ENCODE measurements at regions not wholly inside any gene's neighbourhood (a gene's known extent, or its start where the extent isn't known, plus 50 kb on each side); places are given as distances from the start of the nearest gene placed in this dataset.

GRCh38 chrX:42107495-42108488 is 184.4 kb upstream of the CASK start:
- no peak for DNase-seq (ENCODE audit: low read depth, low spot score)
- H3K4me3 ChIP-seq (ENCODE audit: low read length): no peak overlapping the region

- no peak overlapping the region for H3K4me3 ChIP-seq (ENCODE audit: low read length)
- no peak for DNase-seq (ENCODE audit: low read depth, low spot score)
Observed at GRCh38 chrX:42106556-42106955, 183.2 kb upstream of the CASK start.

GRCh38 chrX:42102586-42103282 is 179.4 kb upstream of the CASK start:
- DNase-seq (ENCODE audit: low read depth, low spot score): no peak
- H3K4me3 ChIP-seq (ENCODE audit: low read length): no peak overlapping the region

- DNase-seq (ENCODE audit: low read depth, low spot score): no peak
- no peak overlapping the region for H3K4me3 ChIP-seq (ENCODE audit: low read length)
Observed at GRCh38 chrX:42098900-42099299, 175.5 kb upstream of the CASK start.

- no peak overlapping the region for H3K4me3 ChIP-seq (ENCODE audit: low read length)
- DNase-seq (ENCODE audit: low read depth, low spot score): no peak
Observed at GRCh38 chrX:42097486-42097885, 174.1 kb upstream of the CASK start.

GRCh38 chrX:42096265-42096920 is 173.0 kb upstream of the CASK start:
- H3K4me3 ChIP-seq (ENCODE audit: low read length): no peak overlapping the region
- no peak for DNase-seq (ENCODE audit: low read depth, low spot score)

GRCh38 chrX:42094218-42094617 is 170.9 kb upstream of the CASK start:
- no peak for DNase-seq (ENCODE audit: low read depth, low spot score)
- H3K4me3 ChIP-seq (ENCODE audit: low read length): no peak overlapping the region

GRCh38 chrX:42093756-42094155 is 170.4 kb upstream of the CASK start:
- H3K4me3 ChIP-seq (ENCODE audit: low read length): no peak overlapping the region
- no peak for DNase-seq (ENCODE audit: low read depth, low spot score)

GRCh38 chrX:42090395-42090794 is 167.0 kb upstream of the CASK start:
- H3K4me3 ChIP-seq (ENCODE audit: low read length): no peak overlapping the region
- DNase-seq (ENCODE audit: low read depth, low spot score): no peak

- DNase-seq (ENCODE audit: low read depth, low spot score): no peak
- no peak overlapping the region for H3K4me3 ChIP-seq (ENCODE audit: low read length)
Observed at GRCh38 chrX:42089031-42089430, 165.7 kb upstream of the CASK start.

- no peak overlapping the region for H3K4me3 ChIP-seq (ENCODE audit: low read length)
- no peak for DNase-seq (ENCODE audit: low read depth, low spot score)
Observed at GRCh38 chrX:42087960-42088359, 164.6 kb upstream of the CASK start.

GRCh38 chrX:42085836-42086235 is 162.5 kb upstream of the CASK start:
- H3K4me3 ChIP-seq (ENCODE audit: low read length): no peak overlapping the region
- DNase-seq (ENCODE audit: low read depth, low spot score): no peak

GRCh38 chrX:42079968-42080367 is 156.6 kb upstream of the CASK start:
- DNase-seq (ENCODE audit: low read depth, low spot score): no peak

GRCh38 chrX:42077675-42078074 is 154.3 kb upstream of the CASK start:
- no peak overlapping the region for H3K4me3 ChIP-seq (ENCODE audit: low read length)
- no peak for DNase-seq (ENCODE audit: low read depth, low spot score)

More at GRCh38 chrX:42079968-42080367, 156.6 kb upstream of the CASK start:
- no peak overlapping the region for H3K4me3 ChIP-seq (ENCODE audit: low read length)

GRCh38 chrX:42075032-42075431 is 151.7 kb upstream of the CASK start:
- no peak overlapping the region for H3K4me3 ChIP-seq (ENCODE audit: low read length)
- DNase-seq (ENCODE audit: low read depth, low spot score): no peak

GRCh38 chrX:42073448-42073847 is 150.1 kb upstream of the CASK start:
- H3K4me3 ChIP-seq (ENCODE audit: low read length): no peak overlapping the region
- no peak for DNase-seq (ENCODE audit: low read depth, low spot score)

GRCh38 chrX:42070866-42071265 is 147.5 kb upstream of the CASK start:
- DNase-seq (ENCODE audit: low read depth, low spot score): no peak
- H3K4me3 ChIP-seq (ENCODE audit: low read length): no peak overlapping the region

- H3K4me3 ChIP-seq (ENCODE audit: low read length): no peak overlapping the region
- no peak for DNase-seq (ENCODE audit: low read depth, low spot score)
Observed at GRCh38 chrX:42054256-42054655, 130.9 kb upstream of the CASK start.

- no peak for DNase-seq (ENCODE audit: low read depth, low spot score)
- H3K4me3 ChIP-seq (ENCODE audit: low read length): no peak overlapping the region
Observed at GRCh38 chrX:42050345-42050744, 127.0 kb upstream of the CASK start.

GRCh38 chrX:42047886-42048285 is 124.5 kb upstream of the CASK start:
- no peak for DNase-seq (ENCODE audit: low read depth, low spot score)
- H3K4me3 ChIP-seq (ENCODE audit: low read length): no peak overlapping the region
